NCI-H1694 (cell line): ENCODE measurements at regions not wholly inside any gene's neighbourhood (a gene's known extent, or its start where the extent isn't known, plus 50 kb on each side); places are given as distances from the start of the nearest gene placed in this dataset.
"Not testable (repeated sequence)": the region's sequence is repeated elsewhere in the genome, so short reads cannot be mapped to it uniquely, and the experiment has no call there.

ENCODE experiments used
- DNase-seq: peaks from one replicate; lab custom pipeline; 2025; lab: John Stamatoyannopoulos, UW

- DNase-seq, result peak; percentile 4
Measured at GRCh38 chr7:124152859-124153692, 120.2 kb upstream of the TMEM229A start.

- no peak for DNase-seq
Measured at GRCh38 chr7:124137664-124138063, 104.8 kb upstream of the TMEM229A start.

- DNase-seq, result no peak
Measured at GRCh38 chr7:124124201-124124600, 91.3 kb upstream of the TMEM229A start.

GRCh38 chr7:124120911-124121310 lies 88.0 kb upstream of the TMEM229A start:
- no peak for DNase-seq

GRCh38 chr7:124113045-124113444 lies 80.2 kb upstream of the TMEM229A start:
- no peak for DNase-seq

- no peak for DNase-seq
Measured at GRCh38 chr7:124106575-124106974, 73.7 kb upstream of the TMEM229A start.

GRCh38 chr7:124101173-124101768 lies 68.4 kb upstream of the TMEM229A start:
- DNase-seq, result peak; percentile 36

GRCh38 chr7:124100190-124100589 lies 67.3 kb upstream of the TMEM229A start:
- no peak for DNase-seq

GRCh38 chr7:124099585-124099984 lies 66.7 kb upstream of the TMEM229A start:
- DNase-seq, result not testable (repeated sequence)

GRCh38 chr7:124089621-124090020 lies 56.8 kb upstream of the TMEM229A start:
- no peak for DNase-seq

- no peak for DNase-seq
Measured at GRCh38 chr7:124088590-124088989, 55.7 kb upstream of the TMEM229A start.

- DNase-seq, result no peak
Measured at GRCh38 chr7:124086843-124087242, 54.0 kb upstream of the TMEM229A start.

- DNase-seq, result peak; percentile 93
Measured at GRCh38 chr7:124085179-124085578, 52.3 kb upstream of the TMEM229A start.

- DNase-seq, result no peak
Measured at GRCh38 chr7:124084024-124084423, 51.2 kb upstream of the TMEM229A start.
